ENCODE measurements at regions not wholly inside any gene's neighbourhood (a gene's known extent, or its start where the extent isn't known, plus 50 kb on each side); places are given as distances from the start of the nearest gene placed in this dataset.

- H3K56ac ChIP-seq (replicated peaks; ENCODE audit: insufficient read length, low read depth, low read length): no peak overlapping the region
- DNase-seq (ENCODE audit: low read depth in 1 of 2, low spot score in 2 of 2): no peak
- no peaks in the 10 kb centered on the region for H3K9me3 ChIP-seq (ENCODE audit: insufficient read depth in 2 of 2, low read depth in 1 of 2, low read length in 1 of 2)
- H2BK5ac ChIP-seq (ENCODE audit: low read depth, low read length): no peak overlapping the region
- H3K27ac ChIP-seq (ENCODE audit: low read depth, low read length): no peak overlapping the region
- no peak overlapping the region for H3K4ac ChIP-seq (replicated peaks; ENCODE audit: insufficient read length, low read depth, low read length)
- no peak overlapping the region for H4K91ac ChIP-seq (replicated peaks; ENCODE audit: insufficient read length, low read length)
- no peaks in the 10 kb centered on the region for H3K23me2 ChIP-seq (ENCODE audit: low read depth, low read length)
- H2BK20ac ChIP-seq (ENCODE audit: low read length): no peak overlapping the region
- no peak overlapping the region for H3K9ac ChIP-seq (replicated peaks in 1 of 4; ENCODE audit: extremely low read depth in 1 of 4, low read depth in 3 of 4, low read length in 3 of 4)
- no peaks in the 10 kb centered on the region for H4K20me1 ChIP-seq (replicated peaks in 1 of 2; ENCODE audit: control insufficient read depth in 1 of 2, insufficient read depth in 2 of 2, low read length in 2 of 2)
- TF ChIP-seq E2F6 (IDR thresholded peaks at IDR 0.05): no peak
- TF ChIP-seq NRF1 (IDR thresholded peaks at IDR 0.05; ENCODE audit: low read depth, low read length): no peak
- TF ChIP-seq CTCF (IDR thresholded peaks at IDR 0.05; ENCODE audit: control extremely low read depth in 1 of 3, insufficient read depth in 1 of 3, low read depth in 1 of 3, low read length in 3 of 3): no peak
- TF ChIP-seq CBX8 (IDR thresholded peaks at IDR 0.05; ENCODE audit: borderline replicate concordance, low read depth, low read length): no peak
- no peak for TF ChIP-seq SIX5 (IDR thresholded peaks at IDR 0.05; ENCODE audit: low read depth, low read length)
- TF ChIP-seq POU5F1 (IDR thresholded peaks at IDR 0.05; ENCODE audit: low read depth, low read length): no peak
- TF ChIP-seq TAF1 (IDR thresholded peaks at IDR 0.05; ENCODE audit: low read depth, low read length): no peak
- no peak for TF ChIP-seq BCL11A (IDR thresholded peaks at IDR 0.05; ENCODE audit: low read depth in 2 of 2, low read length in 2 of 2)
- no peaks in the 10 kb centered on the region for H3K27me3 ChIP-seq (replicated peaks in 1 of 4; ENCODE audit: control insufficient read depth in 3 of 4, extremely low read depth in 1 of 4, insufficient read depth in 3 of 4, low read length in 3 of 4)
- 88% methylated on average over 4 of the region's 4 CpGs; no CpG with 5 or more reads in 1 of the 2 experiments for WGBS, 2 experiments (ENCODE audit: extremely low coverage in 1 of 2, insufficient coverage in 1 of 2, insufficient read length in 1 of 2, insufficient replicate concordance in 2 of 2, low coverage in 1 of 2, low lambda C conversion rate in 2 of 2, missing lambda C conversion rate in 1 of 2)
- FAIRE-seq: no peak
- H2BK12ac ChIP-seq (ENCODE audit: low read depth, low read length): no peak overlapping the region
- H2AK5ac ChIP-seq (ENCODE audit: low read depth, low read length): no peak overlapping the region
- H3K18ac ChIP-seq (ENCODE audit: extremely low read depth, low read length): no peak overlapping the region
- no peak overlapping the region for H4K5ac ChIP-seq (ENCODE audit: insufficient read length, low read depth, low read length)
- 0 out of 2 replicates have a peak overlapping the region, but pooled peaks have one; percentile 64 for H2AFZ ChIP-seq (ENCODE audit: low read length)
- no peak overlapping the region for H4K8ac ChIP-seq (ENCODE audit: extremely low read depth, insufficient read depth, low read length)
- H3K4me1 ChIP-seq (replicated peaks in 1 of 4; ENCODE audit: control insufficient read depth in 3 of 4, insufficient read depth in 4 of 4, low read length in 3 of 4): peaks cover 0 to 4% (median 1%) of the 10 kb centered on the region in 4 experiments; a peak in 2 of 7 replicates
- H3K4me2 ChIP-seq (ENCODE audit: insufficient read depth in 1 of 2, low read depth in 2 of 2, low read length in 2 of 2): no peak overlapping the region
- no peaks in the 10 kb centered on the region for H3K79me1 ChIP-seq (ENCODE audit: low read depth, low read length)
- no peak overlapping the region for H3K23ac ChIP-seq (ENCODE audit: insufficient read length)
- POLR2A ChIA-PET (ENCODE audit: partially characterized antibody): no interaction called here
- no peak overlapping the region for H3K4me3 ChIP-seq (ENCODE audit: extremely low read depth in 1 of 4, insufficient read depth in 2 of 4, low read depth in 3 of 4, low read length in 4 of 4)
- no peak overlapping the region for H2BK15ac ChIP-seq (ENCODE audit: low read length)
- no peak overlapping the region for H2BK120ac ChIP-seq (replicated peaks; ENCODE audit: low read depth, low read length)
- no peaks in the 10 kb centered on the region for H3K79me2 ChIP-seq (ENCODE audit: control insufficient read depth in 1 of 2, insufficient read depth in 2 of 2, low read length in 2 of 2)
- no peaks in the 10 kb centered on the region for H3K36me3 ChIP-seq (ENCODE audit: control insufficient read depth in 2 of 4, insufficient read depth in 4 of 4, low read length in 3 of 4)
- CTCF ChIA-PET (ENCODE audit: partially characterized antibody): interaction anchor here (1.1 to 2.7 kb wide), 2 partner anchors 158 to 242 kb away, joined by 3 to 6 read pairs; no protein-coding TSS in a partner anchor
- H3K14ac ChIP-seq (ENCODE audit: insufficient read length): no peak overlapping the region
These were observed 172.7 kb upstream of the SERPINE2 start for GRCh38 chr2:224211791-224212190.
